HG03064 (cell line): ENCODE measurements at regions not wholly inside any gene's neighbourhood (a gene's known extent, or its start where the extent isn't known, plus 50 kb on each side); places are given as distances from the start of the nearest gene placed in this dataset.

Experiments
- ATAC-seq: cut with Tn5 transposase; IDR thresholded peaks from one replicate; pipeline ENCODE4 v1.9.1; 2021; ENCODE audit warnings: low read depth; ENCODE audit not compliant: unreplicated experiment

- ATAC-seq: no peak
Observed at GRCh38 chr10:128814782-128815181, 652.3 kb upstream of the MGMT start.

- no peak for ATAC-seq
Observed at GRCh38 chr10:128816726-128817125, 650.3 kb upstream of the MGMT start.

GRCh38 chr10:128817636-128818035 lies 649.4 kb upstream of the MGMT start:
- ATAC-seq: no peak

GRCh38 chr10:128820663-128821062 lies 646.4 kb upstream of the MGMT start:
- ATAC-seq: no peak

GRCh38 chr10:128823201-128823600 lies 643.8 kb upstream of the MGMT start:
- no peak for ATAC-seq

- ATAC-seq: no peak
Observed at GRCh38 chr10:128825626-128826025, 641.4 kb upstream of the MGMT start.

- ATAC-seq: no peak
Observed at GRCh38 chr10:128833671-128834070, 633.4 kb upstream of the MGMT start.

- no peak for ATAC-seq
Observed at GRCh38 chr10:128835361-128835760, 631.7 kb upstream of the MGMT start.

- ATAC-seq: no peak
Observed at GRCh38 chr10:128837478-128837877, 629.6 kb upstream of the MGMT start.

- no peak for ATAC-seq
Observed at GRCh38 chr10:128839134-128839533, 627.9 kb upstream of the MGMT start.

GRCh38 chr10:128839701-128840100 lies 627.3 kb upstream of the MGMT start:
- no peak for ATAC-seq

GRCh38 chr10:128843972-128844371 lies 623.1 kb upstream of the MGMT start:
- no peak for ATAC-seq

- no peak for ATAC-seq
Observed at GRCh38 chr10:128846927-128847326, 620.1 kb upstream of the MGMT start.

- no peak for ATAC-seq
Observed at GRCh38 chr10:128848810-128849209, 618.2 kb upstream of the MGMT start.

- no peak for ATAC-seq
Observed at GRCh38 chr10:128850647-128851046, 616.4 kb upstream of the MGMT start.

GRCh38 chr10:128851281-128851680 lies 615.8 kb upstream of the MGMT start:
- no peak for ATAC-seq

GRCh38 chr10:128851726-128852125 lies 615.3 kb upstream of the MGMT start:
- ATAC-seq: no peak

- ATAC-seq: no peak
Observed at GRCh38 chr10:128852449-128852848, 614.6 kb upstream of the MGMT start.

GRCh38 chr10:128852902-128853301 lies 614.1 kb upstream of the MGMT start:
- no peak for ATAC-seq

GRCh38 chr10:128853537-128853936 lies 613.5 kb upstream of the MGMT start:
- ATAC-seq: no peak

- ATAC-seq: no peak
Observed at GRCh38 chr10:128854204-128854603, 612.8 kb upstream of the MGMT start.

- ATAC-seq: no peak
Observed at GRCh38 chr10:128854963-128855362, 612.1 kb upstream of the MGMT start.

GRCh38 chr10:128855618-128856428 lies 611.2 kb upstream of the MGMT start:
- no peak for ATAC-seq
